ENCODE measurements at regions not wholly inside any gene's neighbourhood (a gene's known extent, or its start where the extent isn't known, plus 50 kb on each side); places are given as distances from the start of the nearest gene placed in this dataset.

DNA sequence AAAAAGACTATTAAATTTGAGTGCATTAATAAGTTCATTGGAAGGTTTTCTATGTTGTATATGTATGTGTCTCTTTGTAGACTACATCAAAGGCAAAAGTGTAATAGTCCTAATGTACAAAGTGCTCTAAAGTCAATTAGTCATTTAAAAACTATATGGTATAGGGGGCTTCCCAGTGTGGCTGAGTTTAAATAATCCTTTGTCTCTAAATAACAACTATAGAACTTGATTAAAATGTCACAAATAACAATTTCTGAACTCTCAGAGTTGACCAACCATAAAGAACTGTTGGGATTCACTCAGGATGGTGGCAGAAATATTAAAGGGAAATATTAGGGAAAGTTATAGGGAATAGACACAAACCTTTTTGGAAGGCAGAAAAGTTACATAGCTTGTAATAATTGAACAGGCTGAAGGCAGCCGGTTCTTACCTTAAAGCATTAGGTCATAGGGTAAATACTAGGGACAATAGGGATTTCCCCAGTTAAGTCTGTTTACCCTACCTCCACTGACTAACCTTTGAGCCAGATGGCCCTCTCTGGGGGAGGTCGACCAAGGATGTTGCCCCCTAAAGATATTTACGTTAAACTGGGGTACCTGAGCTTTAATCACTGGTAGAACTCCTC lies 1054.2 kb downstream of the ARAP2 start:
- H3K4me3 ChIP-seq (ENCODE audit: low read depth, low read length), result no peak overlapping the region
- no peak for DNase-seq (ENCODE audit: low read depth)
- TF ChIP-seq, protein P1, sequence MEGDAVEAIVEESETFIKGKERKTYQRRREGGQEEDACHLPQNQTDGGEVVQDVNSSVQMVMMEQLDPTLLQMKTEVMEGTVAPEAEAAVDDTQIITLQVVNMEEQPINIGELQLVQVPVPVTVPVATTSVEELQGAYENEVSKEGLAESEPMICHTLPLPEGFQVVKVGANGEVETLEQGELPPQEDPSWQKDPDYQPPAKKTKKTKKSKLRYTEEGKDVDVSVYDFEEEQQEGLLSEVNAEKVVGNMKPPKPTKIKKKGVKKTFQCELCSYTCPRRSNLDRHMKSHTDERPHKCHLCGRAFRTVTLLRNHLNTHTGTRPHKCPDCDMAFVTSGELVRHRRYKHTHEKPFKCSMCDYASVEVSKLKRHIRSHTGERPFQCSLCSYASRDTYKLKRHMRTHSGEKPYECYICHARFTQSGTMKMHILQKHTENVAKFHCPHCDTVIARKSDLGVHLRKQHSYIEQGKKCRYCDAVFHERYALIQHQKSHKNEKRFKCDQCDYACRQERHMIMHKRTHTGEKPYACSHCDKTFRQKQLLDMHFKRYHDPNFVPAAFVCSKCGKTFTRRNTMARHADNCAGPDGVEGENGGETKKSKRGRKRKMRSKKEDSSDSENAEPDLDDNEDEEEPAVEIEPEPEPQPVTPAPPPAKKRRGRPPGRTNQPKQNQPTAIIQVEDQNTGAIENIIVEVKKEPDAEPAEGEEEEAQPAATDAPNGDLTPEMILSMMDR (conservative IDR thresholded peaks at IDR 0.05; ENCODE audit: low read depth, low read length), result no peak

DNA sequence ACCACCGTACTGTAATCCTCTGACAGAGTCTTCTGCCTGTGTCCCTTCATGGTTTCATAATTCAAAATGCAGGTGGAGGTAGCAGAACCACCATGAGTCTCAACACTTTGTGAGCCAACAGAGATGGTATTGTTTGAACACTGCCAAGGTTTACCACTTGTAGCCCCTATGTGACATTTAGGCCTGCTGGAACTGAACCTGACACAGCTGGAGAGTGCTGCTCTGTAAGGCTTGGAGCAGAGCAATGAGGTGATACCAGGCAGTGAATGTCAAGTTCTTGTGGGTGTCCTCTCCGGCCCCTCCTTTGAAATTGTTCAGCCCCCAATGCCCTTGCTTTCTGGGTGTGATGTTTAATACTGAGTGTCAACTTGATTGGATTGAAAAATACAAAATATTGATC lies 1042.9 kb downstream of the ARAP2 start:
- H3K4me3 ChIP-seq (ENCODE audit: low read depth, low read length), result no peak overlapping the region
- no peak for DNase-seq (ENCODE audit: low read depth)
- TF ChIP-seq, protein P1 (conservative IDR thresholded peaks at IDR 0.05; ENCODE audit: low read depth, low read length), result no peak

DNA sequence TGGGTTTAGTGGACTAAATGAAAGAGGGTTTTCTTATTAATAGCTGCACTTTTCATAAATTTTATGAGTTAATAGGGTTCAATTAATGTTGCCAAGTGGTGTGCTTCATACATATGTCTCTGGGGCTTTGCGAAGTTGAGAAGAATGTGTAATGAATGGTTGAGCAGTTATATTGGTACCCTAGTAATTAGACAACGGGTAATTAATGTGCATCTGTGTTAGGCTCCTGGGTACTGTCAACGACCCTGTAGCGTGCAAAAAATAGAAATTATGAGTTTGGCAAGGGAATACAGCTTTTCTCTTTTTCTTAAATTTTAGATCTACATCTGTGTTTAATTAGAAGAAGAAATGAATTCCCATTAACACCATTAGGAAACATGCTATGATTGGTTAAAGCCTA lies 1027.7 kb downstream of the ARAP2 start:
- DNase-seq (ENCODE audit: low read depth), result no peak
- TF ChIP-seq, protein P1 (conservative IDR thresholded peaks at IDR 0.05; ENCODE audit: low read depth, low read length), result no peak
- H3K4me3 ChIP-seq (ENCODE audit: low read depth, low read length), result no peak overlapping the region

DNA sequence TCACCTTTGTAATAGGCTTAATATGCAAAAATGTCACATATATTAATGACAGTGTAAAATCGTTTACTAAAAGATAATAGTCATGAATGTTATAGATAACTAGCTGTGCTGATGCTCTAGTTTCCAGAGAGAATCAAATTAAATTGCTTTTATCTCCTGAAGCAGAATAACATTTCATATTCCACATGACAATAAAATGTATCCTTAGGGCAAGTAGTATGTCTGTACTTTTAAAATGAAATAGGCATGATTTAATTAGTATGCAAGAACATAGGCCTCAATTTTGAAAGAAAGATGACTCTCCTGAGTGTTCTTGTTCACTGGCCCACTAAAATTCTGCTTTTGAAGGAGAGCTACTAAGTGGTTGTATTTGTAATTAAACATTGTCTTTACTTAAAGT lies 1027.0 kb downstream of the ARAP2 start:
- H3K4me3 ChIP-seq (ENCODE audit: low read depth, low read length), result no peak overlapping the region
- TF ChIP-seq, protein P1 (conservative IDR thresholded peaks at IDR 0.05; ENCODE audit: low read depth, low read length), result no peak
- no peak for DNase-seq (ENCODE audit: low read depth)

DNA sequence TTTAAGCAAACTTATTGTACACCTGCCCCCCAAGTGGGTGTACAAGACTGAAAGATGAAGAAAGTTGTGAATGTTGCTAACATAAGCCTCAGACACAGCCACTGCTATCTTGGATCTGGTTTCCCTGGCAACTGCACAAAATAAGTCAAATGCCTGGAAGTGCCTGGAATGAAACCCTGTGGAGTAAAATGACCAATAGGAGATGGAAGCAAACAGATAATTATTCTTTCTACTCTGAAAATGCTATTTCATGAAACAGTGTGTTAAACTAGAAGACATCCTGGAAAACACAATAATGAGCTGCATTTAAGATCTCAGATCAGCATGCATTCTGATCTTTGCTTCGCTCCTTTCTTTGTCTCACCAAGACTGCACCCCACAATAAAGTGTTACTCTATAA lies 1016.0 kb downstream of the ARAP2 start:
- H3K4me3 ChIP-seq (ENCODE audit: low read depth, low read length), result no peak overlapping the region
- DNase-seq (ENCODE audit: low read depth), result no peak
- TF ChIP-seq, protein P1 (conservative IDR thresholded peaks at IDR 0.05; ENCODE audit: low read depth, low read length), result no peak

DNA sequence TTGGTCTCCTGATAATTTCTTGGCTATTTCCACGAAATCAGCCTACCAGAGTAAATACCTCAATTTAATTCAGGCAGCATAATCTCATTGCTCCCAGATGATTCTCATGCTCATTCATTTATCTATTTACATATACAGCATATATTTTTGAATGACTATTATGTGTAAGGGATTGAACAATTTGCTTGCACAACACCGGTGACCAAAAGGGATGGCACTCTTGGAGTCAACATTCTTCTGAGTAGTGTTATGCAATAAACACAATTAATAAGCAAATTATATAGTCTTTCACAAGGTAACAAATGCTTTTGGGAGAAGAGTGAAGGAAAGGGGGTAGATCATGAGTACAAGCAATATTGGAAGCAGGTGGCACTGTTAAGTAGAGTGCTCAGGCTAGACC lies 1015.3 kb downstream of the ARAP2 start:
- no peak for DNase-seq (ENCODE audit: low read depth)
- H3K4me3 ChIP-seq (ENCODE audit: low read depth, low read length), result no peak overlapping the region
- TF ChIP-seq, protein P1 (conservative IDR thresholded peaks at IDR 0.05; ENCODE audit: low read depth, low read length), result no peak

DNA sequence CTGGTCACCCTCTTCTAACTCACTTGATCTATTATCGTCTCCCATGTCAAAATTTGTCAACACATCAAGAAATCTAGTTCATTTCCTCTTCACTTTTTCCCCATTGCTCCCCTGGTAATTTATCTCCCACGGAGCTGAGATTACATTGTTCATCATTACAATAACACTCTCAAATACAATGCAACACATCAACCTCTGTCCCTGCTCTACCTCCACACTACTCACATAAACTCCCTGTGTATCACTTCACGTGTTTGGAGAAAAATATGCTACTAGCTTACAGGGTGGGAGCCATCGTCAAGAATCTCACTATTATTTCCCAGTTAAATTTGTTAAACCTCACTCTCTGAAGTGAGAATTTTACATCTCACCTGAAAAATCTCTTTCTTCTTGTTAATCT lies 1006.4 kb downstream of the ARAP2 start:
- H3K4me3 ChIP-seq (ENCODE audit: low read depth, low read length), result no peak overlapping the region
- TF ChIP-seq, protein P1 (conservative IDR thresholded peaks at IDR 0.05; ENCODE audit: low read depth, low read length), result no peak
- no peak for DNase-seq (ENCODE audit: low read depth)
